ENCODE measurements at regions not wholly inside any gene's neighbourhood (a gene's known extent, or its start where the extent isn't known, plus 50 kb on each side); places are given as distances from the start of the nearest gene placed in this dataset.

DNA sequence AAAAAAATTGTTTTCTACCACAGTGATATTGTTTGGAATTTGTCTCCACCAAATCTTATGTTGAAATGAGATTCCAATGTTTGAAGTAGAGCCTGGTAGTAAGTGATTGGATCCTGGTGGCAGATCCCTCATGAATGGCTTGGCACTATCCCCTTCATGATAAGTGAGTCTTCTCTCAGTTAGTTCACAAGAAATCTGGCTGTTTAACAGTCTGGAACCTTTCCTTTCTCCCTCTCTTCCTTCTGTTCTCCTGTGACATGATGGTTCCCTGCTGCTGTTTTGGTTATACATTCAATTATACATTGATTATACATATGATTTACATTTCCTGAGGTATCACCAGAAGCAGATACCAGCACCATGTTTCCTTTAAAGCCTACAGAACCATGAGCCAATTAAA is 442.2 kb downstream of the SLC6A15 start:
- Histone ChIP-seq H3K36me3 (ENCODE audit: control insufficient read depth in 2 of 2, insufficient read depth in 1 of 2, low read length in 2 of 2) (no peaks in the 10 kb centered on the region), H3K9me3 (ENCODE audit: control insufficient read depth, insufficient read depth, low read depth, low read length) (no peaks in the 10 kb centered on the region), H3K4me3 (ENCODE audit: low read depth, low read length) (no peak overlapping the region), H3K27ac (ENCODE audit: extremely low read depth, low read depth, low read length) (no peak overlapping the region), H3K4me1 (ENCODE audit: control insufficient read depth, insufficient read depth, low read length) (no peaks in the 10 kb centered on the region)
- TF ChIP-seq ZBTB10 (tag by site-specific recombination; IDR thresholded peaks at IDR 0.05) (no peak), KLF1 (tag by site-specific recombination; IDR thresholded peaks at IDR 0.05) (no peak), ZSCAN16 (tag by site-specific recombination; IDR thresholded peaks at IDR 0.05) (no peak), ZNF324 (tag by site-specific recombination; IDR thresholded peaks at IDR 0.05) (no peak), PATZ1 (tag by site-specific recombination; IDR thresholded peaks at IDR 0.05) (no peak), ZBTB49 (tag by site-specific recombination; IDR thresholded peaks at IDR 0.05; ENCODE audit: low read depth) (no peak)
- TF ChIP-seq, protein P1, sequence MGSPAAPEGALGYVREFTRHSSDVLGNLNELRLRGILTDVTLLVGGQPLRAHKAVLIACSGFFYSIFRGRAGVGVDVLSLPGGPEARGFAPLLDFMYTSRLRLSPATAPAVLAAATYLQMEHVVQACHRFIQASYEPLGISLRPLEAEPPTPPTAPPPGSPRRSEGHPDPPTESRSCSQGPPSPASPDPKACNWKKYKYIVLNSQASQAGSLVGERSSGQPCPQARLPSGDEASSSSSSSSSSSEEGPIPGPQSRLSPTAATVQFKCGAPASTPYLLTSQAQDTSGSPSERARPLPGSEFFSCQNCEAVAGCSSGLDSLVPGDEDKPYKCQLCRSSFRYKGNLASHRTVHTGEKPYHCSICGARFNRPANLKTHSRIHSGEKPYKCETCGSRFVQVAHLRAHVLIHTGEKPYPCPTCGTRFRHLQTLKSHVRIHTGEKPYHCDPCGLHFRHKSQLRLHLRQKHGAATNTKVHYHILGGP (tag by site-specific recombination; IDR thresholded peaks at IDR 0.05), result no peak
- TF ChIP-seq, protein P2, sequence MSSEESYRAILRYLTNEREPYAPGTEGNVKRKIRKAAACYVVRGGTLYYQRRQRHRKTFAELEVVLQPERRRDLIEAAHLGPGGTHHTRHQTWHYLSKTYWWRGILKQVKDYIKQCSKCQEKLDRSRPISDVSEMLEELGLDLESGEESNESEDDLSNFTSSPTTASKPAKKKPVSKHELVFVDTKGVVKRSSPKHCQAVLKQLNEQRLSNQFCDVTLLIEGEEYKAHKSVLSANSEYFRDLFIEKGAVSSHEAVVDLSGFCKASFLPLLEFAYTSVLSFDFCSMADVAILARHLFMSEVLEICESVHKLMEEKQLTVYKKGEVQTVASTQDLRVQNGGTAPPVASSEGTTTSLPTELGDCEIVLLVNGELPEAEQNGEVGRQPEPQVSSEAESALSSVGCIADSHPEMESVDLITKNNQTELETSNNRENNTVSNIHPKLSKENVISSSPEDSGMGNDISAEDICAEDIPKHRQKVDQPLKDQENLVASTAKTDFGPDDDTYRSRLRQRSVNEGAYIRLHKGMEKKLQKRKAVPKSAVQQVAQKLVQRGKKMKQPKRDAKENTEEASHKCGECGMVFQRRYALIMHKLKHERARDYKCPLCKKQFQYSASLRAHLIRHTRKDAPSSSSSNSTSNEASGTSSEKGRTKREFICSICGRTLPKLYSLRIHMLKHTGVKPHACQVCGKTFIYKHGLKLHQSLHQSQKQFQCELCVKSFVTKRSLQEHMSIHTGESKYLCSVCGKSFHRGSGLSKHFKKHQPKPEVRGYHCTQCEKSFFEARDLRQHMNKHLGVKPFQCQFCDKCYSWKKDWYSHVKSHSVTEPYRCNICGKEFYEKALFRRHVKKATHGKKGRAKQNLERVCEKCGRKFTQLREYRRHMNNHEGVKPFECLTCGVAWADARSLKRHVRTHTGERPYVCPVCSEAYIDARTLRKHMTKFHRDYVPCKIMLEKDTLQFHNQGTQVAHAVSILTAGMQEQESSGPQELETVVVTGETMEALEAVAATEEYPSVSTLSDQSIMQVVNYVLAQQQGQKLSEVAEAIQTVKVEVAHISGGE (tag by site-specific recombination; conservative IDR thresholded peaks at IDR 0.05; ENCODE audit: low read depth), result no peak
- TF ChIP-seq, protein P3, sequence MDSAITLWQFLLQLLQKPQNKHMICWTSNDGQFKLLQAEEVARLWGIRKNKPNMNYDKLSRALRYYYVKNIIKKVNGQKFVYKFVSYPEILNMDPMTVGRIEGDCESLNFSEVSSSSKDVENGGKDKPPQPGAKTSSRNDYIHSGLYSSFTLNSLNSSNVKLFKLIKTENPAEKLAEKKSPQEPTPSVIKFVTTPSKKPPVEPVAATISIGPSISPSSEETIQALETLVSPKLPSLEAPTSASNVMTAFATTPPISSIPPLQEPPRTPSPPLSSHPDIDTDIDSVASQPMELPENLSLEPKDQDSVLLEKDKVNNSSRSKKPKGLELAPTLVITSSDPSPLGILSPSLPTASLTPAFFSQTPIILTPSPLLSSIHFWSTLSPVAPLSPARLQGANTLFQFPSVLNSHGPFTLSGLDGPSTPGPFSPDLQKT (IDR thresholded peaks at IDR 0.05; ENCODE audit: borderline replicate concordance, low read depth, low read length), result no peak
- ChIA-PET CTCF (no interaction called here), POLR2A (no interaction called here)

DNA sequence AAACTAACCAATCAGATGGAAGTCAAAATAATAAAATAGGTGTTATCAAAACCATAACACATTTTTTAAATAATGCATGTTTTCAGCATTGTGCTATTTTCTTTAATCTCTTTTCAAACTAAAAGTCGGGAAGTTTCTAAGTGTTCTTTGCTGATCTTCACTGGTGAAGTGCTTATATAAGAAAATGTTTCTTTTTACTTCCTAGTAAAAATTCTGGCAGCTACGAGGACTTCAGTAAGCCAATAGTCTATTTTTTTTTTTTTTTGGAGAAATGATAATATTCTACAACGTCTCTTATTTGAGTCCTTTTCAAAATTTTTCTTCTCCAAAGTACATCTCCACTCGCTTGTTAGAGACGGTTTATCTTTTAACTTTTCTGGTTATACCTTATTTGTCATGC is 448.0 kb downstream of the SLC6A15 start:
- CTCF ChIA-PET, result no interaction called here
- TF ChIP-seq PATZ1 (tag by site-specific recombination; IDR thresholded peaks at IDR 0.05), result no peak
- TF ChIP-seq ZNF776 (tag by site-specific recombination; IDR thresholded peaks at IDR 0.05; ENCODE audit: borderline replicate concordance), result no peak
- TF ChIP-seq WT1 (tag by site-specific recombination; IDR thresholded peaks at IDR 0.05), result no peak
- TF ChIP-seq GLI4 (tag by site-specific recombination; IDR thresholded peaks at IDR 0.05), result no peak
- no peak for TF ChIP-seq ZNF26 (tag by site-specific recombination; IDR thresholded peaks at IDR 0.05)
- TF ChIP-seq ZSCAN16 (tag by site-specific recombination; IDR thresholded peaks at IDR 0.05), result no peak
- TF ChIP-seq ZNF664 (tag by site-specific recombination; IDR thresholded peaks at IDR 0.05), result no peak
- TF ChIP-seq ZNF175 (tag by site-specific recombination; IDR thresholded peaks at IDR 0.05), result no peak
- no peak for TF ChIP-seq ZNF585B (tag by site-specific recombination; IDR thresholded peaks at IDR 0.05)
- no peak for TF ChIP-seq ZBTB17 (tag by site-specific recombination; IDR thresholded peaks at IDR 0.05)

More for the DNA sequence above, 448.0 kb downstream of the SLC6A15 start:
- POLR2A ChIA-PET, result no interaction called here
- Histone ChIP-seq H3K36me3 (ENCODE audit: control insufficient read depth in 2 of 2, insufficient read depth in 1 of 2, low read length in 2 of 2) (no peaks in the 10 kb centered on the region), H3K9me3 (ENCODE audit: control insufficient read depth, insufficient read depth, low read depth, low read length) (no peaks in the 10 kb centered on the region), H3K27ac (ENCODE audit: extremely low read depth, low read depth, low read length) (no peak overlapping the region), H3K4me3 (ENCODE audit: low read depth, low read length) (no peak overlapping the region), H3K4me1 (ENCODE audit: control insufficient read depth, insufficient read depth, low read length) (no peaks in the 10 kb centered on the region)
